ENCODE measurements at regions not wholly inside any gene's neighbourhood (a gene's known extent, or its start where the extent isn't known, plus 50 kb on each side); places are given as distances from the start of the nearest gene placed in this dataset.

DNA sequence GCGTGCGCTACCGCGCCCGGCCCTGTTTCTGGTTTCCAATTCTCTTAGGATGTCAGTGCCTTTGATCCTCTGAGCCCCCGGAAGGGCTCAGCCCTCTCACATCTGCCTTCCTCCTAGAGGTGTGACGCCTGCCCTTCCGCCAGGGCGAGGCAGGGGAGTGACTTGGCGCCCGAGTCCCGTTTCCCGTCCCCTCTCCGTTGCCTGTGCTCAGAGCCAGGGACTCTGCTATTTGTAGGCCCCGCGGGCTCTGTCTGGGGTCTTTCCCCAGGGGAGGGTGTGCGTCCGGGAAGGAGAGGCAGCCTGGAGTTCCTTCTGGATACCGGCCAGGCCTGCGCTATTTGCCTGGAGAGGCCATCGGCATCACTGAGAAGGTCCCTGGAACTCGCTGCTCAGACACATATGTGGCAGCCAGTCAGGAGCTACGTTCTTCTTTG, 103.7 kb upstream of the TAF1B start:
- peak overlapping the region in 5 of 8 donors; percentile 44 to 68 (median 61) for H3K27ac ChIP-seq
- no peaks in the 10 kb centered on the region for H3K36me3 ChIP-seq
- intact Hi-C loops (cut with DNase I; ENCODE audit: low total_unique reads) = no loop called here
- peak overlapping the region in 7 of 8 donors; percentile 15 to 55 (median 29) for H3K4me3 ChIP-seq
- WGBS, 5 donors = 37 to 55% (median 41%) methylated on average over 18 to 23 of the region's 23 CpGs
- peaks cover 0 to 7% (median 0%) of the 10 kb centered on the region in 7 donors for H3K27me3 ChIP-seq (replicated peaks in 1 of 7)
- peak; percentile 86 for DNase-seq
- peaks cover 0 to 14% (median 6%) of the 10 kb centered on the region in 8 donors for H3K9me3 ChIP-seq
- peak; percentile 43 to 67 (median 55) for TF ChIP-seq POLR2AphosphoS5 (IDR thresholded peaks at IDR 0.05)
- TF ChIP-seq, protein P1, sequence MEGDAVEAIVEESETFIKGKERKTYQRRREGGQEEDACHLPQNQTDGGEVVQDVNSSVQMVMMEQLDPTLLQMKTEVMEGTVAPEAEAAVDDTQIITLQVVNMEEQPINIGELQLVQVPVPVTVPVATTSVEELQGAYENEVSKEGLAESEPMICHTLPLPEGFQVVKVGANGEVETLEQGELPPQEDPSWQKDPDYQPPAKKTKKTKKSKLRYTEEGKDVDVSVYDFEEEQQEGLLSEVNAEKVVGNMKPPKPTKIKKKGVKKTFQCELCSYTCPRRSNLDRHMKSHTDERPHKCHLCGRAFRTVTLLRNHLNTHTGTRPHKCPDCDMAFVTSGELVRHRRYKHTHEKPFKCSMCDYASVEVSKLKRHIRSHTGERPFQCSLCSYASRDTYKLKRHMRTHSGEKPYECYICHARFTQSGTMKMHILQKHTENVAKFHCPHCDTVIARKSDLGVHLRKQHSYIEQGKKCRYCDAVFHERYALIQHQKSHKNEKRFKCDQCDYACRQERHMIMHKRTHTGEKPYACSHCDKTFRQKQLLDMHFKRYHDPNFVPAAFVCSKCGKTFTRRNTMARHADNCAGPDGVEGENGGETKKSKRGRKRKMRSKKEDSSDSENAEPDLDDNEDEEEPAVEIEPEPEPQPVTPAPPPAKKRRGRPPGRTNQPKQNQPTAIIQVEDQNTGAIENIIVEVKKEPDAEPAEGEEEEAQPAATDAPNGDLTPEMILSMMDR (IDR thresholded peaks at IDR 0.05 in 8 of 11, conservative IDR thresholded peaks at IDR 0.05 in 3 of 11) = no peak
- peaks cover 4 to 31% (median 10%) of the 10 kb centered on the region in 6 donors for H3K4me1 ChIP-seq

GRCh38 chr2:9740382-9741073, 102.7 kb upstream of the TAF1B start:
- Histone ChIP-seq H3K36me3 (no peaks in the 10 kb centered on the region), H3K4me1 (peaks cover 4 to 31% (median 10%) of the 10 kb centered on the region in 6 donors), H3K9me3 (peaks cover 0 to 4% (median 0%) of the 10 kb centered on the region in 8 donors), H3K27me3 (replicated peaks in 1 of 7) (peaks cover 0 to 10% (median 0%) of the 10 kb centered on the region in 7 donors), H3K27ac (no peak overlapping the region), H3K4me3 (no peak overlapping the region)
- DNase-seq = no peak
- TF ChIP-seq POLR2A (IDR thresholded peaks at IDR 0.05) = no peak
- TF ChIP-seq POLR2AphosphoS5 (IDR thresholded peaks at IDR 0.05) = no peak
- TF ChIP-seq, protein P1 (IDR thresholded peaks at IDR 0.05 in 8 of 11, conservative IDR thresholded peaks at IDR 0.05 in 3 of 11) = no peak
- WGBS, 5 donors = 85 to 94% (median 88%) methylated on average over 6 of the region's 6 CpGs
- intact Hi-C loops (cut with DNase I; ENCODE audit: low total_unique reads) = no loop called here

- 88 to 95% (median 93%) methylated on average over 6 of the region's 6 CpGs for WGBS, 5 donors
- intact Hi-C loops (cut with DNase I; ENCODE audit: low total_unique reads) = no loop called here
Observed at GRCh38 chr2:9741110-9741509, 102.2 kb upstream of the TAF1B start.

DNA sequence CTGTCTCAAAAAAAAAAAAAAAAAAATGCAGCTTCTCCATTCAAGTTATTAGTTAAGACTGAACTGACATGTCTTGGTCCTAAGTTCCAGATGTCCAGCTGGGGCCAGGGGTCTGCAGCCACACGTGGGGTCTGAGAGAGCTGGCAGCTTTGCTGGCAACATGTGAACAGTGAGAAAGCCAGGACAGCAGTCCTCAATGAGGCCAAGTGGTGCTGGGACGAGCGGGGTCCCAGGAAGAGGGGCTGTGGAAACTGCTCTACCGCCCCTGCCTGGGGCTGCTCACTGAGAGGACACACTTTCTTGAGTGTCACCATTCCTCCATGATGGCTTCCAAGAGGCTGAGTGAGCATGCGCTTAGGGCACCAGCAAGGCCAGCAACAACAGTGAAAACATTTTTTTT, 100.7 kb upstream of the TAF1B start:
- peaks cover 0 to 10% (median 0%) of the 10 kb centered on the region in 7 donors for H3K27me3 ChIP-seq (replicated peaks in 1 of 7)
- peaks cover 4 to 20% (median 10%) of the 10 kb centered on the region in 6 donors for H3K4me1 ChIP-seq
- H3K4me3 ChIP-seq = no peak overlapping the region
- TF ChIP-seq POLR2A (IDR thresholded peaks at IDR 0.05) (no peak), POLR2AphosphoS5 (IDR thresholded peaks at IDR 0.05) (no peak)
- TF ChIP-seq, protein P1 (IDR thresholded peaks at IDR 0.05 in 8 of 11, conservative IDR thresholded peaks at IDR 0.05 in 3 of 11) = no peak
- no peak overlapping the region for H3K27ac ChIP-seq
- H3K9me3 ChIP-seq = no peaks in the 10 kb centered on the region
- no peaks in the 10 kb centered on the region for H3K36me3 ChIP-seq
- DNase-seq = no peak
- WGBS, 5 donors = 69 to 92% (median 84%) methylated on average over 5 of the region's 5 CpGs
- intact Hi-C loops (cut with DNase I; ENCODE audit: low total_unique reads) = no loop called here

More at GRCh38 chr2:9741110-9741509, 102.2 kb upstream of the TAF1B start:
- Histone ChIP-seq H3K27me3 (replicated peaks in 1 of 7) (peaks cover 0 to 10% (median 0%) of the 10 kb centered on the region in 7 donors), H3K4me1 (peaks cover 4 to 26% (median 10%) of the 10 kb centered on the region in 6 donors), H3K4me3 (no peak overlapping the region), H3K27ac (no peak overlapping the region), H3K9me3 (no peaks in the 10 kb centered on the region), H3K36me3 (no peaks in the 10 kb centered on the region)
- DNase-seq = no peak
- TF ChIP-seq POLR2AphosphoS5 (IDR thresholded peaks at IDR 0.05) (no peak), POLR2A (IDR thresholded peaks at IDR 0.05) (no peak)
- TF ChIP-seq, protein P1 (IDR thresholded peaks at IDR 0.05 in 8 of 11, conservative IDR thresholded peaks at IDR 0.05 in 3 of 11) = no peak
